Gastroesophageal sphincter (tissue), 4 donors: ENCODE measurements at regions not wholly inside any gene's neighbourhood (a gene's known extent, or its start where the extent isn't known, plus 50 kb on each side); places are given as distances from the start of the nearest gene placed in this dataset.

Experiments used
- ATAC-seq: fragments of 150-250 bp; one replicate; pipeline ENCODE4 v1.9.1; 2016; ENCODE audit warnings: mild to moderate bottlenecking, moderate library complexity
- H3K27ac ChIP-seq, 4 donors: fragments of 200-600 bp; sonication (generic) in 3 of 4; 1 replicate in 3 of 4; 2 replicates in 1 of 4; pipeline ENCODE4 v1.5.1; 2016 to 2019
- H3K27me3 ChIP-seq: fragments of 200-600 bp; sonication (generic); one replicate; pipeline ENCODE4 v1.5.1; 2019
- H3K36me3 ChIP-seq, 2 donors: fragments of 200-600 bp; sonication (generic); one replicate each; pipeline ENCODE4 v1.5.1; 2019; ENCODE audit warnings: control low read depth in 1 of 2
- H3K4me1 ChIP-seq, 3 donors: fragments of 200-600 bp; sonication (generic); 1 replicate in 2 of 3; 2 replicates in 1 of 3; pipeline ENCODE4 v1.5.1; 2016 to 2019; ENCODE audit warnings: control low read depth in 2 of 3
- H3K4me3 ChIP-seq, 2 donors: fragments of 200-600 bp; sonication (generic); one replicate each; pipeline ENCODE4 v1.5.1; 2019; ENCODE audit warnings: mild to moderate bottlenecking in 1 of 2, moderate library complexity in 1 of 2
- H3K9me3 ChIP-seq, 3 donors: fragments of 200-600 bp; sonication (generic); one replicate each; pipeline ENCODE4 v1.5.1; 2017 to 2019; ENCODE audit warnings: control low read depth in 2 of 3
- EP300 ChIP-seq: sonication (generic); formaldehyde crosslinking; IDR thresholded peaks from one replicate; pipeline ENCODE4 v1.6.1; 2017; ENCODE audit warnings: antibody characterized with exemption, mild to moderate bottlenecking
- POLR2A ChIP-seq, 2 donors: fragments of 450-650 bp; IDR thresholded peaks; one replicate each; pipeline ENCODE4 v1.6.1; 2017; ENCODE audit warnings: antibody characterized with exemption in 2 of 2, mild to moderate bottlenecking in 2 of 2, moderate library complexity in 1 of 2
- POLR2AphosphoS5 ChIP-seq: sonication (generic); formaldehyde crosslinking; IDR thresholded peaks from one replicate; pipeline ENCODE4 v1.6.1; 2017; ENCODE audit warnings: antibody characterized with exemption
- WGBS, 2 donors: methylation state at CpG; one replicate each; pipeline ENCODE4 v1.1.5; 2018; ENCODE audit warnings: low coverage in 1 of 2; 5-methylcytosine and 5-hydroxymethylcytosine counted together
- TF ChIP-seq, protein P1 (sequence below), 4 experiments: fragments of 200-600 bp in 2 of 4; fragments of 450-650 bp in 2 of 4; sonication (generic) in 1 of 4; IDR thresholded peaks; one replicate each; pipeline ENCODE4 v1.5.1; 2017 to 2019; ENCODE audit warnings: antibody characterized with exemption in 4 of 4, mild to moderate bottlenecking in 2 of 4, moderate library complexity in 2 of 4

DNA sequence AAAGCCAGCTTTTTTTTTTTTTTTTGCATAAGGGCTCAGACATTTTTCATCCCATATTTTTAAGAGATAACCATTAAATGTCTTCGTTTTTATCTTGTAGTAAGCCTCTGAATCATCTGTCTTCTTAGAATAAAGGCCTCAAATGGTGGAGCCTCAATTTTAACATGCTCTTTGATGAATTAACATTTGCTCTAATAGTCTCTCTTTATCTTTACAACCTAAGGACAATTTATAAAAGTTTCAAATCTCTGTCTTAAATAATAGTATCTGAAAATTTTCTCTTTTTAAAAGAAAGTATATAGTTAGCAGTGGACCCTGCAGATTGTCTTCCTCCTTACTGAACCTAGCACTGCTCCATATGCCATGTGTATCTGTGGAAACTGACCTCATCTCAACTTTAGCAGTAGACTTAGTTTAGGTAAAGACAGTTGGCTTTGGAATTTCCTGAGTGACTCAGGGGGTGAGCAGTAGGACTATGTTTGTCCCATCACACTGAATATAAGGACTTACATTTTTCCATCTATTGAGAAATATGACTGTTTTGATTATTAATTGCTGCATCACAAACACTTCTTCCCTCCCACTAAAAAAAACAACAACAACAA is 1658.0 kb downstream of the STIM2 start:
- no peak overlapping the region for H3K27ac ChIP-seq
- H3K4me3 ChIP-seq, result no peak overlapping the region
- TF ChIP-seq POLR2A (IDR thresholded peaks at IDR 0.05) (no peak), POLR2AphosphoS5 (no peak), EP300 (no peak)
- TF ChIP-seq, protein P1, sequence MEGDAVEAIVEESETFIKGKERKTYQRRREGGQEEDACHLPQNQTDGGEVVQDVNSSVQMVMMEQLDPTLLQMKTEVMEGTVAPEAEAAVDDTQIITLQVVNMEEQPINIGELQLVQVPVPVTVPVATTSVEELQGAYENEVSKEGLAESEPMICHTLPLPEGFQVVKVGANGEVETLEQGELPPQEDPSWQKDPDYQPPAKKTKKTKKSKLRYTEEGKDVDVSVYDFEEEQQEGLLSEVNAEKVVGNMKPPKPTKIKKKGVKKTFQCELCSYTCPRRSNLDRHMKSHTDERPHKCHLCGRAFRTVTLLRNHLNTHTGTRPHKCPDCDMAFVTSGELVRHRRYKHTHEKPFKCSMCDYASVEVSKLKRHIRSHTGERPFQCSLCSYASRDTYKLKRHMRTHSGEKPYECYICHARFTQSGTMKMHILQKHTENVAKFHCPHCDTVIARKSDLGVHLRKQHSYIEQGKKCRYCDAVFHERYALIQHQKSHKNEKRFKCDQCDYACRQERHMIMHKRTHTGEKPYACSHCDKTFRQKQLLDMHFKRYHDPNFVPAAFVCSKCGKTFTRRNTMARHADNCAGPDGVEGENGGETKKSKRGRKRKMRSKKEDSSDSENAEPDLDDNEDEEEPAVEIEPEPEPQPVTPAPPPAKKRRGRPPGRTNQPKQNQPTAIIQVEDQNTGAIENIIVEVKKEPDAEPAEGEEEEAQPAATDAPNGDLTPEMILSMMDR (IDR thresholded peaks at IDR 0.05), result no peak
- no peaks in the 10 kb centered on the region for H3K9me3 ChIP-seq
- H3K27me3 ChIP-seq, result no peaks in the 10 kb centered on the region
- H3K36me3 ChIP-seq, result no peaks in the 10 kb centered on the region
- WGBS, 2 donors, result 63 to 100% methylated on average over 1 of the region's 1 CpG
- no peak for ATAC-seq
- no peaks in the 10 kb centered on the region for H3K4me1 ChIP-seq

DNA sequence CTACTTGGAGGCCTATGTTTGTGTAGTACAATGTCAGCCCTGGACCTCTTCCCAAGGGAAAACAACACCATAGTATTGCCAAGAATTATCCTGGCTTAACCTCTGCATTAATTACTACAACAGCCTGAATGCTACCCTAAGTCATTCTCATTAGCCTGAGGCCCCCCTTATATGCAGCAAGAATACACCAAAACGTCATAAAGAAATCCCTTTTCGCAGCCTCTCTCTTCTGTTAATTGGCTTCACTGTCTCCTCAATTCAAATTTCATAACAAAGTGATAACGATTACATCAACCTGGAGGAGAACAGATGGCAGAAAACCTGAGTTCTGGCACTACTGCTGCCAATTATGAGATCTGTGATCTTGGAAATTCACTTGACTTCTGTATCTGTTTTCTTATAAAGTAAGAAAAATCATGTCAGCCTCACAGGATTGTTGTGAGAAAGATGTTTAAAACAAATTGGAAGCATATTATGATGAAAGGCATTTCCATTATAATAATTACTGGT is 1663.1 kb downstream of the STIM2 start:
- ATAC-seq, result no peak
- Histone ChIP-seq H3K36me3 (no peaks in the 10 kb centered on the region), H3K9me3 (no peaks in the 10 kb centered on the region), H3K4me1 (no peaks in the 10 kb centered on the region), H3K27ac (no peak overlapping the region), H3K4me3 (no peak overlapping the region), H3K27me3 (no peaks in the 10 kb centered on the region)
- TF ChIP-seq POLR2A (IDR thresholded peaks at IDR 0.05) (no peak), EP300 (no peak), POLR2AphosphoS5 (no peak)
- TF ChIP-seq, protein P1 (IDR thresholded peaks at IDR 0.05), result no peak
- 60 to 74% methylated on average over 3 of the region's 3 CpGs for WGBS, 2 donors

DNA sequence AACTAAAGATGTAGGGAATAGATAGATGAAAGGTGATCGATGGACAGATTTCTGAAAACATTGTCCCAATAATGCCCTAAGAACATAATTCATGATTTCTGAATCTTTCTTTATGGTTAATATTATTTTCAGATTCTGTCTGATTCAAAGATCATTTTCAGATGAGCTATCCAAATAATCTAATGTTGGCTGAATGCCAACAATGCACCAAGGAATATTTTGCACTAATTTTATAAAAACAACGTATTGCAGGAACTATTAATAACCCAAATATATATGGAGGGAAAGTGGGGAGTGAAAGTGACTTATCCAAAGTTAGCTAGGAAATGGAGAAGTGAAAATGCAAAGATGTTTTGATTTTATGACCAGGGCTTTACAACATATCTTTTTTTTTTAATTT is 1675.5 kb downstream of the STIM2 start:
- WGBS, 2 donors, result 68 to 78% methylated on average over 2 of the region's 2 CpGs
- Histone ChIP-seq H3K27ac (no peak overlapping the region), H3K4me3 (no peak overlapping the region), H3K4me1 (no peaks in the 10 kb centered on the region), H3K36me3 (no peaks in the 10 kb centered on the region), H3K9me3 (no peaks in the 10 kb centered on the region), H3K27me3 (no peaks in the 10 kb centered on the region)
- TF ChIP-seq EP300 (no peak), POLR2AphosphoS5 (no peak), POLR2A (IDR thresholded peaks at IDR 0.05) (no peak)
- TF ChIP-seq, protein P1 (IDR thresholded peaks at IDR 0.05), result no peak
- no peak for ATAC-seq

DNA sequence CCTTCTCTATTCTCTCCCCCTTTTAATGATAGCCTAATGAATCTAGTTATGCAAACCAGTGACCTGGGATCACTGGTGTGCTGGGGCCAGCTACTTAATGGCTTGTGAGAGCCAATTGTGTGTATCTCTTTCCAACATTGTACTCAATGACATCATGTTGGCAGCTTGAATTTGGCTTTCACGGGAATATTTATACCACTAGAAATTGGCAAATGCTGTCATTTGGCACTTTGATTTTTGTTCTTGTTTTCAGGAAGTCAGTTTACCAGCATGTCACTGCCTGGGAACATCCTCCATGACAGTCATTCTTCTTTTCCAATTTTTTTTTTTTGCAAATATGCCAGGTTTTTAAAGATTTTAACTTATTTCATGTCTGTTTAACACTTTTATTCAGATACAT is 1685.3 kb downstream of the STIM2 start:
- no peak overlapping the region for H3K27ac ChIP-seq
- WGBS, 2 donors, result 46 to 53% methylated on average over 1 of the region's 1 CpG
- no peaks in the 10 kb centered on the region for H3K27me3 ChIP-seq
- H3K4me3 ChIP-seq, result no peak overlapping the region
- no peaks in the 10 kb centered on the region for H3K4me1 ChIP-seq
- no peaks in the 10 kb centered on the region for H3K36me3 ChIP-seq
- no peaks in the 10 kb centered on the region for H3K9me3 ChIP-seq
- no peak for ATAC-seq
- TF ChIP-seq POLR2AphosphoS5, result no peak
- TF ChIP-seq POLR2A (IDR thresholded peaks at IDR 0.05), result no peak
- TF ChIP-seq, protein P1 (IDR thresholded peaks at IDR 0.05), result no peak
- TF ChIP-seq EP300, result no peak

DNA sequence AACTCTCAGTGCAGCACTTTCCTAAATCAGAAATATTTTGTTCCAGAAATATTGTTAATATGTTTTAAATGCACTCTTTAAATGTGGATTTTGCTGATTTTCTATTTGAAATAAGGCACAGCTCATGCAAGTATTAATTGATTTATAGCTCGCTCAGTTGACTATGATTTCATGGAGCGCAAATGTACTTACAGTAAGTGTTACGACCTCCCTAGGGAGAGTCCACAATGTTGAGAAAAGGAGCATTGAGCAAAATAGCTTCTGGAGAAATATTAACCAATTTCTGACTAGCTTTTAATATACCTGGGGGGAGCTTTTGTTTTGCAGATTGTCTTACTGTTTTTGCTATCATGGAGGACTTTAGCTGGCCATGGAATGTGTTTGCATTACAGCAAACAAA is 1687.5 kb downstream of the STIM2 start:
- H3K27ac ChIP-seq, result no peak overlapping the region
- 56 to 100% methylated on average over 3 of the region's 3 CpGs for WGBS, 2 donors
- H3K4me3 ChIP-seq, result no peak overlapping the region
- no peaks in the 10 kb centered on the region for H3K36me3 ChIP-seq
- H3K4me1 ChIP-seq, result no peaks in the 10 kb centered on the region
- TF ChIP-seq, protein P1 (IDR thresholded peaks at IDR 0.05), result no peak
- TF ChIP-seq EP300 (no peak), POLR2A (IDR thresholded peaks at IDR 0.05) (no peak), POLR2AphosphoS5 (no peak)
- no peaks in the 10 kb centered on the region for H3K27me3 ChIP-seq
- ATAC-seq, result no peak
- no peaks in the 10 kb centered on the region for H3K9me3 ChIP-seq
